IMR-90 (cell line): ENCODE measurements at regions not wholly inside any gene's neighbourhood (a gene's known extent, or its start where the extent isn't known, plus 50 kb on each side); places are given as distances from the start of the nearest gene placed in this dataset. TPM values are rescaled to one million over a fixed set of nuclear protein-coding genes. Genes with fewer than 3 reads are reported as not detected.

Experiments used
- microRNA-seq, 2 experiments: library from miRNA; stranded (forward) in 1 of 2; unstranded in 1 of 2; fragments of 10-50 nt in 1 of 2; fragments of <30 nt in 1 of 2; gene quantifications in 1 of 2; microRNA quantifications in 1 of 2; one replicate each; pipeline versions ENCODE3 to v1.1.0; 2013 to 2020; ENCODE audit not compliant: insufficient read depth in 1 of 2, insufficient read length in 1 of 2, unreplicated experiment in 1 of 2
- small RNA-seq, 5 experiments: library from RNA; depleted of rRNA; stranded (forward); fragments of <200 nt; gene quantifications; one replicate each; pipeline ENCODE3, GENCODE V24; 2012

Small RNAs in the stretch of these regions (microRNA-seq; reads per million reads assigned to microRNA genes)
- gene RNU7-13P (ENCODE audit: insufficient read depth, insufficient read length), result not detected

Small RNAs in the stretch of these regions (small RNA-seq; reads per million reads assigned to genes)
- 0 to 0.17 (median 0) reads per million in 5 experiments for gene RNU7-13P
